Chondrocyte (in vitro differentiated cells): ENCODE measurements at regions not wholly inside any gene's neighbourhood (a gene's known extent, or its start where the extent isn't known, plus 50 kb on each side); places are given as distances from the start of the nearest gene placed in this dataset.

Experiments used
- DNase-seq: peaks from one replicate; pipeline ENCODE4 v3.0.0; 2021; ENCODE audit warnings: mixed read lengths, low spot score
- H3K27ac Mint-ChIP-seq: one replicate; pipeline ENCODE4 v1.8.0; 2021; ENCODE audit warnings: mild to moderate bottlenecking, moderate library complexity, mixed read lengths; ENCODE audit not compliant: unreplicated experiment
- H3K27me3 Mint-ChIP-seq: 2 replicates; pipeline ENCODE4 v1.8.0; 2021; ENCODE audit warnings: low read depth, mixed read lengths
- H3K36me3 Mint-ChIP-seq: 2 replicates; pipeline ENCODE4 v1.8.0; 2021; ENCODE audit warnings: low read depth, mixed read lengths
- H3K4me1 Mint-ChIP-seq: 2 replicates; pipeline ENCODE4 v1.8.0; 2021; ENCODE audit warnings: low read depth, mild to moderate bottlenecking, mixed read lengths
- H3K4me3 Mint-ChIP-seq: one replicate; pipeline ENCODE4 v1.8.0; 2021; ENCODE audit warnings: mild to moderate bottlenecking, moderate library complexity, mixed read lengths; ENCODE audit not compliant: unreplicated experiment
- H3K9me3 Mint-ChIP-seq: 2 replicates; pipeline ENCODE4 v1.8.0; 2021; ENCODE audit warnings: low read depth, mixed read lengths
- CTCF ChIP-seq: fragments of 200-600 bp; sonication (generic); IDR thresholded peaks from 2 replicates; pipeline ENCODE4 v1.5.0; 2021; ENCODE audit warnings: antibody characterized with exemption, mild to moderate bottlenecking, moderate library complexity

- H3K9me3 Mint-ChIP-seq = peaks cover 7% of the 10 kb centered on the region
- peaks cover 4% of the 10 kb centered on the region for H3K36me3 Mint-ChIP-seq
- no peak overlapping the region for H3K27ac Mint-ChIP-seq
- H3K4me3 Mint-ChIP-seq = no peak overlapping the region
- H3K4me1 Mint-ChIP-seq = no peaks in the 10 kb centered on the region
- no peak for TF ChIP-seq CTCF
- peaks cover 6% of the 10 kb centered on the region for H3K27me3 Mint-ChIP-seq
- DNase-seq = no peak
Observed at GRCh38 chr7:157479326-157479725, 142.5 kb downstream of the DNAJB6 start.

GRCh38 chr7:157480371-157481050 lies 143.7 kb downstream of the DNAJB6 start:
- peaks cover 3% of the 10 kb centered on the region for H3K36me3 Mint-ChIP-seq
- H3K27ac Mint-ChIP-seq = no peak overlapping the region
- TF ChIP-seq CTCF = no peak
- no peaks in the 10 kb centered on the region for H3K4me1 Mint-ChIP-seq
- peaks cover 7% of the 10 kb centered on the region for H3K27me3 Mint-ChIP-seq
- H3K4me3 Mint-ChIP-seq = no peak overlapping the region
- no peaks in the 10 kb centered on the region for H3K9me3 Mint-ChIP-seq
- DNase-seq = no peak

- Mint-ChIP-seq H3K4me3 (no peak overlapping the region), H3K27ac (no peak overlapping the region), H3K27me3 (peaks cover 9% of the 10 kb centered on the region), H3K4me1 (no peaks in the 10 kb centered on the region), H3K9me3 (no peaks in the 10 kb centered on the region), H3K36me3 (peaks cover 3% of the 10 kb centered on the region)
- no peak for TF ChIP-seq CTCF
- no peak for DNase-seq
Observed at GRCh38 chr7:157481389-157481788, 144.6 kb downstream of the DNAJB6 start.

- H3K9me3 Mint-ChIP-seq = no peaks in the 10 kb centered on the region
- H3K36me3 Mint-ChIP-seq = peaks cover 3% of the 10 kb centered on the region
- H3K4me3 Mint-ChIP-seq = no peak overlapping the region
- peaks cover 9% of the 10 kb centered on the region for H3K27me3 Mint-ChIP-seq
- no peak overlapping the region for H3K27ac Mint-ChIP-seq
- TF ChIP-seq CTCF = no peak
- no peaks in the 10 kb centered on the region for H3K4me1 Mint-ChIP-seq
- DNase-seq = no peak
Observed at GRCh38 chr7:157482025-157482424, 145.2 kb downstream of the DNAJB6 start.

GRCh38 chr7:157482517-157483087 lies 145.8 kb downstream of the DNAJB6 start:
- no peaks in the 10 kb centered on the region for H3K9me3 Mint-ChIP-seq
- H3K27ac Mint-ChIP-seq = no peak overlapping the region
- peaks cover 3% of the 10 kb centered on the region for H3K36me3 Mint-ChIP-seq
- no peak for DNase-seq
- peaks cover 9% of the 10 kb centered on the region for H3K27me3 Mint-ChIP-seq
- no peak overlapping the region for H3K4me3 Mint-ChIP-seq
- no peak for TF ChIP-seq CTCF
- no peaks in the 10 kb centered on the region for H3K4me1 Mint-ChIP-seq
